Tibial nerve (tissue), 4 donors: ENCODE measurements at regions not wholly inside any gene's neighbourhood (a gene's known extent, or its start where the extent isn't known, plus 50 kb on each side); places are given as distances from the start of the nearest gene placed in this dataset.
"Not testable (repeated sequence)": the region's sequence is repeated elsewhere in the genome, so short reads cannot be mapped to it uniquely, and the experiment has no call there.

Source experiments
- DNase-seq, 2 donors: peaks; one replicate each; pipeline ENCODE4 v3.0.0-alpha.2; 2019; ENCODE audit warnings: low spot score in 2 of 2
- H3K27ac ChIP-seq, 4 donors: fragments of 200-600 bp; sonication (generic) in 3 of 4; one replicate each; pipeline ENCODE4 v1.5.1; 2017 to 2019; ENCODE audit warnings: mild to moderate bottlenecking in 1 of 4
- H3K27me3 ChIP-seq, 2 donors: fragments of 200-600 bp; sonication (generic) in 1 of 2; one replicate each; pipeline versions ENCODE4 v1.5.1 to v1.6.0; 2017 to 2019
- H3K36me3 ChIP-seq, 3 donors: fragments of 200-600 bp; sonication (generic); one replicate each; pipeline ENCODE4 v1.5.1; 2018 to 2019
- H3K4me1 ChIP-seq, 4 donors: fragments of 200-600 bp; sonication (generic) in 3 of 4; one replicate each; pipeline ENCODE4 v1.5.1; 2017 to 2019
- H3K4me3 ChIP-seq, 4 donors: fragments of 200-600 bp; sonication (generic) in 3 of 4; one replicate each; pipeline ENCODE4 v1.5.1; 2017 to 2019; ENCODE audit warnings: mild to moderate bottlenecking in 1 of 4, moderate library complexity in 1 of 4
- H3K9me3 ChIP-seq, 4 donors: fragments of 200-600 bp; sonication (generic) in 3 of 4; one replicate each; pipeline ENCODE4 v1.5.1; 2017 to 2019
- CTCF ChIP-seq, 5 experiments: fragments of 200-600 bp in 3 of 5; fragments of 450-650 bp in 2 of 5; sonication (generic) in 3 of 5; IDR thresholded peaks; one replicate each; pipeline ENCODE4 v1.5.1; 2016 to 2019; ENCODE audit warnings: antibody characterized with exemption in 5 of 5, mild to moderate bottlenecking in 3 of 5, moderate library complexity in 2 of 5
- EP300 ChIP-seq, 2 donors: sonication (generic); formaldehyde crosslinking; IDR thresholded peaks; one replicate each; pipeline ENCODE4 v1.6.1; 2017; ENCODE audit warnings: antibody characterized with exemption in 2 of 2, mild to moderate bottlenecking in 1 of 2
- POLR2A ChIP-seq, 2 donors: fragments of 450-650 bp; IDR thresholded peaks; one replicate each; pipeline ENCODE4 v1.6.1; 2017; ENCODE audit warnings: antibody characterized with exemption in 2 of 2, mild to moderate bottlenecking in 2 of 2, moderate library complexity in 2 of 2
- WGBS, 2 donors: methylation state at CpG; one replicate each; pipeline ENCODE4 v1.1.5; 2018; 5-methylcytosine and 5-hydroxymethylcytosine counted together

GRCh38 chr12:89270548-89270947 is 81.8 kb downstream of the DUSP6 start:
- whole genome bisulfite sequencing, 2 donors, result 94 to 98% methylated on average over 4 of the region's 4 CpGs

DNA sequence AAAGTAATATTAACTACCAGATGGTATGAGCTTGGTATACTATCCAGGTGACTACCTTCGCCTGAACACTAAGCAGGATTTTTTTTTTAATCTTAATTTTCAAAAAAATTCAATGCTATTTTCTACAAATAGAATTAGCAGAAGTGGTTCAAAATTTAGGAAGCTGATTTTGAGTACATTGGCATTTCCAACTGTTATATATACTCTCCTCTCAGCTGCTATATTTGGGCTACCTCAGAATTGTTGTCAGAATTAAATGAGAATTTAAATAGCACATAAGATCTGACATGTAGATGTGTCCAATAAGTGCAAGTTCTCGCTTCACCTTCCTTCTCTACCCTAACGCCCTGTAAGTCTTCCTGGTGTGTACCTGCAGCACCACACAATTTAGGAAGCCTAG is 83.1 kb downstream of the DUSP6 start:
- TF ChIP-seq CTCF (IDR thresholded peaks at IDR 0.05), result no peak
- no peak for TF ChIP-seq POLR2A (IDR thresholded peaks at IDR 0.05)
- no peak for TF ChIP-seq EP300 (IDR thresholded peaks at IDR 0.05)
- no peak for DNase-seq
- H3K27ac ChIP-seq, result no peak overlapping the region
- H3K9me3 ChIP-seq, result peaks cover 0 to 4% (median 0%) of the 10 kb centered on the region in 4 donors
- H3K36me3 ChIP-seq, result no peaks in the 10 kb centered on the region
- WGBS, 2 donors, result 87 to 94% methylated on average over 3 of the region's 3 CpGs
- no peak overlapping the region for H3K4me3 ChIP-seq
- no peaks in the 10 kb centered on the region for H3K4me1 ChIP-seq
- H3K27me3 ChIP-seq, result no peaks in the 10 kb centered on the region

More at GRCh38 chr12:89270548-89270947, 81.8 kb downstream of the DUSP6 start:
- no peaks in the 10 kb centered on the region for H3K36me3 ChIP-seq
- TF ChIP-seq EP300 (IDR thresholded peaks at IDR 0.05) (no peak), CTCF (IDR thresholded peaks at IDR 0.05) (no peak), POLR2A (IDR thresholded peaks at IDR 0.05) (no peak)
- H3K9me3 ChIP-seq, result peaks cover 0 to 4% (median 0%) of the 10 kb centered on the region in 4 donors
- H3K4me3 ChIP-seq, result no peak overlapping the region
- H3K27me3 ChIP-seq, result no peaks in the 10 kb centered on the region
- H3K4me1 ChIP-seq, result no peaks in the 10 kb centered on the region
- no peak overlapping the region for H3K27ac ChIP-seq
- no peak for DNase-seq

DNA sequence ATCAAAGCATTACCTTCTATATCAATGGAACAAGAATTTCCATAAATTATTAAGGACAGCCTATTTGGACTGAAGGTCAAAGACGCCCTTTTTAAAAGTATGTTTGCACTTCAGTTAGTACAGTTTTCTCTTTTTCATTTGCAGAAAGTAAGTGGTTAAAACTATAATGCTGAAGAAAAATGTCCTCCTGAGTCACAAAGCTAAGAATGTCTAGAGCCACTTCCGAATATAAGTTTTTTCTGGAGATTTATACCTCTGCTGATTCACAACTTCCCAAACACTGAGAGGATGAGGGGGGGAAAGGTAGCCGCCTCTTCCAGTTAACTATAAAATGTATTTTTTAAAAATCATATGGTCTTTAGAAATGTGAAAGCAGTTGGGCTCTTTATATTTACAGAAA is 84.9 kb downstream of the DUSP6 start:
- no peak overlapping the region for H3K4me3 ChIP-seq
- H3K36me3 ChIP-seq, result no peaks in the 10 kb centered on the region
- TF ChIP-seq POLR2A (IDR thresholded peaks at IDR 0.05) (no peak), EP300 (IDR thresholded peaks at IDR 0.05) (no peak), CTCF (IDR thresholded peaks at IDR 0.05) (no peak)
- H3K27ac ChIP-seq, result no peak overlapping the region
- no peaks in the 10 kb centered on the region for H3K4me1 ChIP-seq
- WGBS, 2 donors, result 60 to 64% methylated on average over 3 of the region's 3 CpGs
- no peaks in the 10 kb centered on the region for H3K27me3 ChIP-seq
- H3K9me3 ChIP-seq, result peaks cover 0 to 4% (median 0%) of the 10 kb centered on the region in 4 donors
- DNase-seq, result no peak

DNA sequence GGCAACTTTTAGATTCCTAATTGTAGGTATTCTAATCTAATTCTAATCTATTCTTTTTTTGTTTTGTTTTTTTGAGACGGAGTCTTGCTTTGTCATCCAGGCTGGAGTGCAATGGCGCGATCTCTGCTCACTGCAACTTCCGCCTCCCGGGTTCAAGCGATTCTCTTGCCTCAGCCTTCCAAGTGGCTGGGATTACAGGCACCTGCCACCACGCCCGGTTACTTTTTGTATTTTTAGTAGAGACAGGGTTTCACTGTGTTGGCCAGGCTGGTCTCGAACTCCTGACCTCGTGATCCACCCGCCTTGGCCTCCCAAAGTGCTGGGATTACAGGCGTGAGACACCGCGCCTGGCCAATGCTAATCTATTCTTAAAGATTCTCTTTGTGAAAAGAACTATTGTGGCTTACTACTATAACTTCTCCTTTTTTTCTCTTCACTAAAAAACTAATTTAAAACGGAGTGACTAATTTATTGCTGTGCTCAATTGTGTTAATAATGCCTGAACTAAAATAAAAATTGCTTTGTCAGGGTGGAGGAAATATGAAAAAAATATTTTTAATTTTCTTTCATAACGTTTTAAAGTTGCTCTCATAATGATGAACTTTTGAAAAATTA is 85.6 kb downstream of the DUSP6 start:
- WGBS, 2 donors, result 74 to 79% methylated on average over 16 of the region's 16 CpGs
- not testable (repeated sequence) for H3K27me3 ChIP-seq, H3K4me1 ChIP-seq, H3K36me3 ChIP-seq, DNase-seq, H3K4me3 ChIP-seq, H3K9me3 ChIP-seq, H3K27ac ChIP-seq

- H3K27me3 ChIP-seq, result no peaks in the 10 kb centered on the region
- H3K36me3 ChIP-seq, result no peaks in the 10 kb centered on the region
- H3K4me1 ChIP-seq, result no peaks in the 10 kb centered on the region
- H3K27ac ChIP-seq, result no peak overlapping the region
- no peak for TF ChIP-seq CTCF (IDR thresholded peaks at IDR 0.05)
- TF ChIP-seq POLR2A (IDR thresholded peaks at IDR 0.05), result no peak
- no peak for TF ChIP-seq EP300 (IDR thresholded peaks at IDR 0.05)
- H3K9me3 ChIP-seq, result no peaks in the 10 kb centered on the region
- no peak for DNase-seq
- no peak overlapping the region for H3K4me3 ChIP-seq
Measured at GRCh38 chr12:89264837-89265236, 87.5 kb downstream of the DUSP6 start.

DNA sequence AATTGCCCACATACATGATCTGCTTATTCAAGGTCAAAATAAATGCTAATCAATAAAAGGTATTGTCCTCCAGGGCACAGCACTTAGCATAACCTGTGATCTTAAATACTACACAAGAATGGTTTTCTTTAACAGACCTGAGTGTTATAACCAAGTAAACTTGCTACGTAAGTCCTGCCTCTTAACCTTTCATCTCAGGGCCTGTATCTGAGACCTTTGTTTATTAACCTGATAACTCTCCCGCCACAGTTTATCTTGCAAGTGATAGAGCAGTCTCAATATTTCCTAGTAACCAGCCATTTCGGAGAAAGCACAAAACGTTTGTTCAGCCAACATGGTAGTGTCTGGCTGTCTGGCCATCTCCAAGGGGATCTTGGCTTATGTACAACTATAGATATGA is 88.4 kb downstream of the DUSP6 start:
- H3K27me3 ChIP-seq, result no peaks in the 10 kb centered on the region
- H3K36me3 ChIP-seq, result no peaks in the 10 kb centered on the region
- H3K9me3 ChIP-seq, result no peaks in the 10 kb centered on the region
- no peak overlapping the region for H3K4me3 ChIP-seq
- no peak for TF ChIP-seq POLR2A (IDR thresholded peaks at IDR 0.05)
- no peak for TF ChIP-seq CTCF (IDR thresholded peaks at IDR 0.05)
- TF ChIP-seq EP300 (IDR thresholded peaks at IDR 0.05), result no peak
- H3K4me1 ChIP-seq, result no peaks in the 10 kb centered on the region
- no peak for DNase-seq
- 87 to 89% methylated on average over 4 of the region's 4 CpGs for WGBS, 2 donors
- H3K27ac ChIP-seq, result no peak overlapping the region
